WERI-Rb-1 (cell line): ENCODE measurements at regions not wholly inside any gene's neighbourhood (a gene's known extent, or its start where the extent isn't known, plus 50 kb on each side); places are given as distances from the start of the nearest gene placed in this dataset.
"Not testable (repeated sequence)": the region's sequence is repeated elsewhere in the genome, so short reads cannot be mapped to it uniquely, and the experiment has no call there.

ENCODE experiments used
- DNase-seq: peaks from one replicate; pipeline ENCODE4 v3.0.0-alpha.2; 2020
- H3K27ac ChIP-seq: fragments of 250-450 bp; sonication (Bioruptor Pico); 2 replicates; pipeline ENCODE4 v1.5.1; 2020; ENCODE audit warnings: mild to moderate bottlenecking, moderate library complexity
- H3K27me3 ChIP-seq: fragments of 250-450 bp; sonication (Bioruptor Pico); 2 replicates; pipeline ENCODE4 v1.5.1; 2021; ENCODE audit warnings: mild to moderate bottlenecking, low read depth, moderate library complexity; ENCODE audit not compliant: insufficient read depth, severe bottlenecking
- H3K36me3 ChIP-seq: fragments of 250-450 bp; sonication (Bioruptor Pico); 2 replicates; pipeline ENCODE4 v1.5.1; 2020; ENCODE audit warnings: mild to moderate bottlenecking, moderate library complexity
- H3K4me3 ChIP-seq: 2 replicates; pipeline ENCODE4 v1.5.1; 2011; ENCODE audit warnings: low read depth, mild to moderate bottlenecking, control low read depth, low read length
- H3K9me3 ChIP-seq: fragments of 250-450 bp; sonication (Bioruptor Pico); 2 replicates; pipeline ENCODE4 v1.5.1; 2021; ENCODE audit warnings: mild to moderate bottlenecking, moderate library complexity; ENCODE audit not compliant: severe bottlenecking
- TF ChIP-seq, protein P1 (sequence below): IDR thresholded peaks from 2 replicates; pipeline ENCODE4 v1.5.1; 2011; ENCODE audit warnings: low read depth, mild to moderate bottlenecking, control low read depth, inconsistent platforms, low read length

DNA sequence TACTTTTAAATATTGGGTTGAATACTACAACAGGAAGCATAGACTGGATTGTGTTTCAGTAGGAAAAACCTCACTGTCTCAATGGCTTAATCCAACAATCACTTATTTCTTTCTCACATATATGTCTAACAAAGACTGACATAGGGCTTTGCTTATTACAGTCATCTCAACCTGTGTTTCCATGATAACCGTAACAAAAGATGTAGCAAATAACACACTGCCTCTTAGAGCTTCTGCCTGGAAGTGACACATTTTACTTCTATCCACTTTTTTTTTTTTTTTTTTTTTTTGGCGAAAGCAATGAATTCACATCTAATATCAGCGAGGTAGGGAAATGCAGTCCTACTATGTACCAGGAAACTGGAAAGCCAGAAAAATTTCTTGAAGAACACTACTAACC lies 204.9 kb upstream of the CDKN2B start:
- no peaks in the 10 kb centered on the region for H3K36me3 ChIP-seq
- H3K9me3 ChIP-seq: no peaks in the 10 kb centered on the region
- H3K27ac ChIP-seq: no peak overlapping the region
- DNase-seq: no peak
- no peak overlapping the region for H3K4me3 ChIP-seq
- TF ChIP-seq, protein P1, sequence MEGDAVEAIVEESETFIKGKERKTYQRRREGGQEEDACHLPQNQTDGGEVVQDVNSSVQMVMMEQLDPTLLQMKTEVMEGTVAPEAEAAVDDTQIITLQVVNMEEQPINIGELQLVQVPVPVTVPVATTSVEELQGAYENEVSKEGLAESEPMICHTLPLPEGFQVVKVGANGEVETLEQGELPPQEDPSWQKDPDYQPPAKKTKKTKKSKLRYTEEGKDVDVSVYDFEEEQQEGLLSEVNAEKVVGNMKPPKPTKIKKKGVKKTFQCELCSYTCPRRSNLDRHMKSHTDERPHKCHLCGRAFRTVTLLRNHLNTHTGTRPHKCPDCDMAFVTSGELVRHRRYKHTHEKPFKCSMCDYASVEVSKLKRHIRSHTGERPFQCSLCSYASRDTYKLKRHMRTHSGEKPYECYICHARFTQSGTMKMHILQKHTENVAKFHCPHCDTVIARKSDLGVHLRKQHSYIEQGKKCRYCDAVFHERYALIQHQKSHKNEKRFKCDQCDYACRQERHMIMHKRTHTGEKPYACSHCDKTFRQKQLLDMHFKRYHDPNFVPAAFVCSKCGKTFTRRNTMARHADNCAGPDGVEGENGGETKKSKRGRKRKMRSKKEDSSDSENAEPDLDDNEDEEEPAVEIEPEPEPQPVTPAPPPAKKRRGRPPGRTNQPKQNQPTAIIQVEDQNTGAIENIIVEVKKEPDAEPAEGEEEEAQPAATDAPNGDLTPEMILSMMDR: no peak
- no peaks in the 10 kb centered on the region for H3K27me3 ChIP-seq

DNA sequence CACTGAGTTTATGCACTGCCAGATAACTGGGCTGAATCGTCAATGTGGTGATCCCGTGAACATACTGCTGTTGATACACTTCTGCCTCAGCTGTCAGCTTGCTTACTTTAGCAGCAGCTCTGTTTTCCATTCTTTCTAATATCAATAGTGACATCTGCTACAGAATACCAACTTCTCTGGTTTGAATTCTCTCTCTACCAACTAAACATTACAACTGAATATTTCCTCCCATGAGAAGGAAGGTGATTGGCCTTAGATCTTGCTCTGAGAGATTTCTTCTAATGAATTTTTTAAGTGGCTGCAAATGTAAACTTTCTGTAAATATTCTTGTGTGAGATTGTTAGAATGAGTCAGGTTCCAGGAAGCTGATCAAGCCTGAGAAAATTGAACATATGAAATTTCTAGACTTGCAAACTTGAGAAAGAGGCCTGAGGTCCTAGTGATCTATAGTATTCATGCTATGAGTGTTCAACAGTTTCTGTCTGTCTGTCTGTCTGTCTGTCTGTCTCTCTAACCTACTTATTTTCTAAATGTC lies 205.5 kb upstream of the CDKN2B start:
- no peak for DNase-seq
- no peaks in the 10 kb centered on the region for H3K27me3 ChIP-seq
- no peaks in the 10 kb centered on the region for H3K36me3 ChIP-seq
- no peaks in the 10 kb centered on the region for H3K9me3 ChIP-seq
- no peak overlapping the region for H3K4me3 ChIP-seq
- no peak overlapping the region for H3K27ac ChIP-seq
- TF ChIP-seq, protein P1: no peak

DNA sequence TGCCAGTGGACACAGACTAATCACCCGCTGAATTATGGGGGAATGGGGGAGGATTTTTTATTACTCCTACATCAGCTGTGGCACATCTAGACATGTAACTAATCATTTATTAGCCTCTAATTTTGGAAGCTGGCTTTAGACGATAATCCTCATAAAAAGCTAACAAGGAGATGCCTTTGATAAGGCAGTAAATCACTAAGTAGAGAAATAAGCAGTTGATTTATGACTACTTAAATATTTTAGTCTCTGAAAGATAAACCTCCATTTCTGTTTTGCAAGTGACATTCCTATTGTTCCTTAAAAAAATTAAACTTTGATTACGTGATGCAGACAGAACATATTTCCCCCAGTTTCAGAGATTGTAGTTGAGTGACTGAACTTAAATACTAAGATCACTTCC lies 206.4 kb upstream of the CDKN2B start:
- no peak for DNase-seq
- TF ChIP-seq, protein P1: no peak
- H3K9me3 ChIP-seq: no peaks in the 10 kb centered on the region
- no peak overlapping the region for H3K27ac ChIP-seq
- H3K4me3 ChIP-seq: no peak overlapping the region
- no peaks in the 10 kb centered on the region for H3K27me3 ChIP-seq
- H3K36me3 ChIP-seq: no peaks in the 10 kb centered on the region

DNA sequence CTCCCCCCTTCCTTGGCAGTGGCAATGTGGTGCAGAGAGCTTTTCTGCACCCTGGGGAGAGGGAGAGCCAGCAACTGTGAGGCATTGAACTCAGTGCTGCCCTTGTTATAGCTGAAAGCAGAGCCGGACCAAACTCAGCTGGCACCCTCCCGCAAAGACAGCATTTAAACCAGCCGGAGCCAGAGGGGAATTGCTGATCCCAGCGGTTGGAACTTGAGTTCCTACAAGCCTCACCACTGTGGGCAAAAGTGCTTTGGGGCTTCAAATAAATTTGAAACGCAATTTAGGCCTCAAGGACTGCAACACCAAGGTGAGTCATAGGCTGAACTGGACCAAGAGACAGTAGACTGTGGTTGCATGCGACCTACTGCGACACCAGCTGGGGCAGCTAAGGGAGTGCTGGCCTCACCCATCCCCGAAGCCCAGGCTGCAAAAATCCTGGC lies 207.6 kb upstream of the CDKN2B start:
- Histone ChIP-seq H3K36me3 (no peaks in the 10 kb centered on the region), H3K27ac (no peak overlapping the region), H3K9me3 (peaks cover 3% of the 10 kb centered on the region), H3K4me3 (no peak overlapping the region), H3K27me3 (no peaks in the 10 kb centered on the region)
- TF ChIP-seq, protein P1: no peak
- DNase-seq: no peak

DNA sequence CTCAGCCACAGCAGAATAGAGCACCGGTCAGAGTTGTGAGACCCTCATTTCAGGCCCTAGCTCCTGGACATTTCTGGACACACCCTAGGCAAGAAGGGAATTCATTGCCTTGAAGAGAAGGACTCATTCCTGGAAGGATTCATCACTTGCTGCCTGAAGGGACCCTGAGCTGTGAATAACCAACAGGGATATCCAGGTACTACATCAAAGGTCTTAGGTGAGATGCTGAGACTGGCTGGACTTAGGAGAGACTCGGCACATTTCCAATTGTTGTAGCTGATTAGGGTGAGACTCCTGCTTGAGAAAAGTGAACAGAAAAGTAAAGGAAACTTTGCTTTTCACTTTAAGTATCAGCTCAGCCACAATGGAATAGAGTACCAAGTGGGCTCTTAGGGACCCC lies 208.1 kb upstream of the CDKN2B start:
- no peak overlapping the region for H3K27ac ChIP-seq
- TF ChIP-seq, protein P1: no peak
- peaks cover 3% of the 10 kb centered on the region for H3K9me3 ChIP-seq
- no peak overlapping the region for H3K4me3 ChIP-seq
- H3K27me3 ChIP-seq: no peaks in the 10 kb centered on the region
- no peaks in the 10 kb centered on the region for H3K36me3 ChIP-seq
- no peak for DNase-seq

DNA sequence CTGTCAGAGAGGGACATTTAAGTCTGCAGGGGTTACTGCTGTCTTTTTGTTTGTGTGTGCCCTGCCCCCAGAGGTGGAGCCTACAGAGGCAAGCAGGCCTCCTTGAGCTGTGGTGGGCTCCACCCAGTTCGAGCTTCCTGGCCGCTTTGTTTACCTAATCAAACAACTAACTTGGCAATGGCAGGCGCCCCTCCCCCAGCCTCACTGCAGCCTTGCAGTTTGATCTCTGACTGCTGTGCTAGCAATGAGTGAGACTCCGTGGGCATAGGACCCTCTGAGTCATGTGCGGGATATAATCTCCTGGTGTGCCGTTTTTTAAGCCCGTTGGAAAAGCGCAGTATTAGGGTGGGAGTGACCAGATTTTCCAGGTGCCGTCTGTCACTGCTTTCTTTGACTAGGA lies 216.8 kb upstream of the CDKN2B start:
- H3K9me3 ChIP-seq: peaks cover 13% of the 10 kb centered on the region
- H3K36me3 ChIP-seq, H3K27ac ChIP-seq, H3K27me3 ChIP-seq, H3K4me3 ChIP-seq, DNase-seq: not testable (repeated sequence)
